Stimulated activated CD4-positive, alpha-beta T cell treated with anti-CD3 and anti-CD28 coated beads, TNF-alpha, amount 100 ng/mL, for 1 hour (primary cell): ENCODE measurements at regions not wholly inside any gene's neighbourhood (a gene's known extent, or its start where the extent isn't known, plus 50 kb on each side); places are given as distances from the start of the nearest gene placed in this dataset.

ENCODE experiments used
- DNase-seq, 3 donors: peaks; one replicate each; pipeline ENCODE4 v3.0.0-alpha.2; 2020; ENCODE audit warnings: low read depth in 3 of 3, low spot score in 1 of 3

DNA sequence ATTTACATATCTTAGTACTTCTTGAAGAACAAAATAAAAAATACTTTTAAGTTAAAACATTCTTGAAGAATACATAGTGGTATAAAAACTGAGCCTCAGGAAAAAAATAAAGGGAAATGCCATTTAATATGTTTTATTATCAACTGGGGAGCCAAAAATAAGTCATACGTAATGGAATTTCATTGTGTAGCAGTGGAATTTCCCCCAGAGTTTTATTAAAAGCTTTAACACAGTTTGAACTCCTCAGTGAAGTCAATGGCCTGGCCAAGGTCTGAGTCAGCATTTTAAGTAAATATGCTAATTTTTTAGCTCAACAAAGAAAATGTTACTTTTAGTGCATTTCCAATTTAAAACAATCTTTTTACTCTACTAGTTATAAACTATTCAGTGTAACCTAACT lies 350.1 kb upstream of the ATP2B1 start:
- no peak for DNase-seq

DNA sequence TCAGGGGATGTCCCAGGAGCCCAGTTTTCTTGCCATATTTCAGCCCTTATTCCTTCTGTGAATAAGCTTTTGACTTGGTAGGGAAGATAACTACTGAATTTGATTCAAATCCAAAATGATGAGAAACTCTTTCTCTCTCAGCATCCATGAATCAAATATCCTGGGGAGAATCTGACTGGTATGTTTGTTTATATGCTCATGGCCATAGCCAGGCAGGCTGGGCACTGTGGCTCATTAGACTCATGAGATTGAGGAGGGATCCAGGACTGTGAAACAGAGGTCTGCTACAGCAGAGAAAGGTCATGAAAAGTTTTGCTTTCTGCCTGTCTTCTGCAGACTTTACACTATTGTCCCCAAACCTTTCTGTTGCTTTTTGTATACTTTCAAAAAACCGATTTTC lies 346.4 kb upstream of the ATP2B1 start:
- no peak for DNase-seq

DNA sequence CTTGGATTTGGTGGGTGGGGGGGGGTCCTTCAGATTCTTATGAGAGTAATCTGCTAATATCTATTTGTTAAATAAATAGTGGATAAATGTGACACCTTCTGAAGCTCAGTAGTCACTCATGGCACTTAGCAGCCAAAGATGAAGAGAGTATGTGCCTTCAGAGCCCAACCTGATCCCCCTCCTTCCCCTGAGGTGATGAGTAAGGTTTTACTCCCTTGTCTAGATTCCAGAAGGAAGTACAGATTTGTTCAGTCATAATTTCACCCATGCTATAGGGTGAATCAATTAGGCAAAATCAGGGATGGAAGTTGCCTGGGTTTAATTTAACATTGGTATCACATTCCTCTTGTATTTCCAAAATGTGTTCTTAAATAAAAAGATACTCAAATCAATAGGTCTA lies 340.3 kb upstream of the ATP2B1 start:
- DNase-seq: no peak

DNA sequence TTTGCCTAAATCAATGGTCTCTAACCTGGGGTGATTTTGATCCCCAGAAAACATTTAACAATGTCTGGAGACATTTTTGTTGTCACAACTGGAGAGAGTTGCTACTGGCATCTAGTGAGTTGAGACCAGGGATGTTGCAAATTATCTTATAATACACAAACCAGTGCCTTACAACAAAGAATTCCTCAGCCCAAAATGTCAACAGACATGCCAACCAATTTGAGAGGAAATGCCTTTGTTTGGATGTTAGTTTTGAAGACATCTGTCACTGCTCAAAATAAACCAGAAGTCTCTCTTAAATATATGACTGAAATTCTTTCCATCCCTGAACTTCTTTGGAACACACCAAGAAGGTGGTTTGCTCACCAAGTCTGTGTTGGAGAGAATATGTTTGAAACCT lies 336.9 kb upstream of the ATP2B1 start:
- DNase-seq: no peak

DNA sequence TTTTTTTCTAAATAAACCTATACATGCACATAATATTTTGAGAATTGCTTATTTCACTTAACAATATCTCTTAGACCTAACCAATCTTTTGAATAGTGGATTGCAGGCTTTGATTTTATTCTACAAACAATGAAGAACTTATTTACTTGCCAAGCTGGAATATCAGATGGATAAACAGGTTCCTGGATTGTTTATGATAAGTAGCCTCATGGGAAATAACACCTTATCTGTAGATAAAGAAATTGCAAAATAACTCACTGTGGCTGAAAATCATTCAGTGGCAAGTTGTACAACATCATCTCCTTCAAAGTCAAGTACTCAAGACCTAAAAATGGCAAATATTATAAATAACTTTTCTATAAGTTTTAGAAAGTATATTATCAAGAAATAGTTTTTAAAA lies 335.4 kb upstream of the ATP2B1 start:
- DNase-seq: no peak

DNA sequence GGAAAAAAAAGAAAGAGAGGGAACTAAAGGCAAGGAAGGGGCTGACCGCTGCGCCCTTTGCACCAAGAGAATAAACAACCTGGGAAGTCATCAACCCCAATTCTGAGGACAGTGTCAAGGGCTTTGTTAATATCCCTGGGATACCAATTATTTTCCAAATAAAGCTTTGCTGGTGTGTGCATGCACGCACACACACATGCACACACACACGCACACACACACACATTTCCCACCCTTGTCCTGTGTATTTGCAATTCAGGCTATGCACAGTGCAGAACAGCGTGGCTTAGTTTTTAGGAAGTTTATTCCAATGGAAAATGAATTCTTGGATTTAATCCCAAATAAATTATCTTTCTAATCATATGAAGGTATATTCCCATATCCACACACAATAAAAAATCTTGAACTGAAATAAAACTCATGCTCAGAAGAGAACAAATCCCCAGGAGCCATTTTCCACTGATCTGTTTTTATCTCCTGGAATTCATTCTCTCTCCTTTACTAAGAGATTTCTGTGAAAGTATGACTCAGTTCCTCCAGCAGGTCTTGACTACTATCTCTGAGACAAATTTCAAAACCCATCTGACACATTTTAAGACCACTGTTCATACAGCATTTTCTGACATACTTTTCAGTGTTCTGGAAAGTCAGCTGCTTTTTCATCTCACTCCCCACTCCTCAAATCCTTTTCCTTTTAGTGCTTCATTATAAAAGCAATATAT lies 334.4 kb upstream of the ATP2B1 start:
- DNase-seq: no peak

DNA sequence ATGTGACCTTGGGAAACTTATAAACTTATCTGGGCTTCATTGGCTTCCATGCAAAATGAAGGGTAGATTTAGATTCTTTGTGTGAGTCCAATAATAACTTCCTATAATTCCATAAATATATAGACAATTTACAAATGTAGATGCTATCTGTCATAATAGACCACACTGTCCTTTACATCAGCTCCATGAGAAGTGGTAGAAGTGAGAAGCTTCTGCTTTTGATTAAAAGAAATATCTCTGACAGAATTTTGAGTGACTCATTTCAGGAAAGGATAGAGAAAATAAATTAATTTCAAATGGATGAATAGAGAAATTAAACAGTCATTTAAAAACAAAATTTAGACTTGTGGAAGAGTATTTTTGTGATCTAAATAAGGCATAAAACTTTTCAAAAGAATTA lies 329.7 kb upstream of the ATP2B1 start:
- DNase-seq: no peak

DNA sequence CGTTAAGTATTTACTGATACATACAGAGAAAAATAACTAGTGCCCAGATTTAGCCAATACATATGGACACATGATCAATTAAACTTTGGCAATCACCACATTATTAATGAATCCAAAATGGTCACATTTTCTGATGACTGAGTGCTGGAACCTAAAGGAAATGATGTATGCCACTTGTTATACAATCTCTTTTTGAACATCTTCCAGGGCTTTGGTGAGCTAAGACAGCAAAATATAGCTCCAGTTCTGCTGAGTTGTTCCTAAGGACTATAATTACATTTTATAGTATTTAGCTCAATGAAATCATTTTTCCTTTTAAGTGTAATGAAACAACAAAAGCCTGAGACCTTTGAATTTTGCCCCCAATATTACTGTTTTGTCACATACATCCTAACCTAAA lies 329.1 kb upstream of the ATP2B1 start:
- DNase-seq: no peak

DNA sequence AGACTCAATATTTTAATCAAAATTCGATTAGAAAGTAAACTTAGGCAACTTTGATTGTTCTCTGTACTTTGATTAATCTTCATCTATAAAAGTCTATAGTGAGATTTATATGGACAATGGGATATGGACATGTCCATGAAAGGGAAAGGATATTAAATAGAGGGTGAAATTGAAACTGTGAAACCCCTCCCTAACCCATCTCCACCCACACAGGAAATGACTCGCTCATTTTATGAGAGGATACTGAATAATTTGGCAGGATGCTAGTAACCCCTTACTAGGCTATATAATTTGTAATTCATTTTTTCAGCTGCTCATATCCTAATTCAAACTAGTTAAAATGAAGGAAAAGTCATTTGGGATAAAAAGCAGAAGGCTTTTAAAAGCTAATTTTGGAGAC lies 328.0 kb upstream of the ATP2B1 start:
- no peak for DNase-seq

DNA sequence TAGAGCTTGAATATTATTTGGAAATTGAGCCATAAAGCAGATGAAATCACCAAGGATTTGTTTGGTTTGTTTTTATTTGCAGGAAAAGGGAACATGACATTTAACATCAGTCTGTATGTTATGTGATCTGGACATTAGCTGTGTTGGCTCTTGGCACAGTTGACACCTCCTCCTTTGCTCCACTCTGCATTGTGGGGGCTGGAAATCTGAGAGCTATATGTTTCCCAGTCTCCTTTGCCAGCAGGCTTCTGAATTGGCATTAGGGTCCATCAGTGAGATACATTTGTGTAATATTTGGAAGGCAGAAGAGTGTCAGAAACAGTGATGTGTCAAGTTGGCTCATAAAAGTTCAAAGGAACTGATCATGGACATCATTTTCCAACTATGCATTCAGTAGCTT lies 322.1 kb upstream of the ATP2B1 start:
- DNase-seq: no peak

DNA sequence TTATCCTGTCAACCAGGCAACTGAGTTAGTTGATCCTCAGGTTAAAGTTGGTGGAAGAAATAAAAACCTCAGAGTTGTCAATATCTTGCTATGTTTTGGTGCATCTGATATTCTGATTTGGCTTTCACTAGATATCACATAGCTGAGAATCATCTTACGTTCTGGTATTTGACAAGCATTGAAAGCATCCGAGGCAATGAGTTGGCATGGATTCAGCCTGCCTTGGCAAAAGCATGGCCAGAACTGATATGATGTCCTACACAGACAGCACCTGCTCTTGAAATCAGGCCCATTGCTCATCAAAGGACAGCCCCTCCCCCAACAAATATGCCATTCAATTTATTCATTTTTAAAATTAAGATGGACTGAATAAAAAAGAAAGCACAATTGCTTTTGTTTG lies 320.7 kb upstream of the ATP2B1 start:
- no peak for DNase-seq

DNA sequence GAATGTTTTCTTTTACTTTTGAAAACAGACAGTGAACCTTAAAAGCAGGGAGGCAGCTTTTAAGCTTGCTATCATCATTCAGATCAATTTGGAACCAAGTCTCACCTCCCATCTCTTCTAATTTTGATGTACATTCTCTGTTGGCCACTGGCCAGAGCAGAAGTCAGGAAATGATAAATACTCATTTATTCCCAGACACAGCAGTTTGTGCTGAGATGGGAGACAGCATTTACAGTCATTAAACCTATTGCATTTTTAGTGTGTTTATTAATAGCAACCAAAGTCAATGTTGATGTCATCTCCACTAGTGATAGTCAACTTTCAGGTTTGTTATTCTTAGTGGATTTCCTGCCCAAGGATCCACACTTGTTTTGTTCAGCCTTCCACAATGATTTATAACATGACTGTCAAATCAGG lies 320.0 kb upstream of the ATP2B1 start:
- no peak for DNase-seq

DNA sequence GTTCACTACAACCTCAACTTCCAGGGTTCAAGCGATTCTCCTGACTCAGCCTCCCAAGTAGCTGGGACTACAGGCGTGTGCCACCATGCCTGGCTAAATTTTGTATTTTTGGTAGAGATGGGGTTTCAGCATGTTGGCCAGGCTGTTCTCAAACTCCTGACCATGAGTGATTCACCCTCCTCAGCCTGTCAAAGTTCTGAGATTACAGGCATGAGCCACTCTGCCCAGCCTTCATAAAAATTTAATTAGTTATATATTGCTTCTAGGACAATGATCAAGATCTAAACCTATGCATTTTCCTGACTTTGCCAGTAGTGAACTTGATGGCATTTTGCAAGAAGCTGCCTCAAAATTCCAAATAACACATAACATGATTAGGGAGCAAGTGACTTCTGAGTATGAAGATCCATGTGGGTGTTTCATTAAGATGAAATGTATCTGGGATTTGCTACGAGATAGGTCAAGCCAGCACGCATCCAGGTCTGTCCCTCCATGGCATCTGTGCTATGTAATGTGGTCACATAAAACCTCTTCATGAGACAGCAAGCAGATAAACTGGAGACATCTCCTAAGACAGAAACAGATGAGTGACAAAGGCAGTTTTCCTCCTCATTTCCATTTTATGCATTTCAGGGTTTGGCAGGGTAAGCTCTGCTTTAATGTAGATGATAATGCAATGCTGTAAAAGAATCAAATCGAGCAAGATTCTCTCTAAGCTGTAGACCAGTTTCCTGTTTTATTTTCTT lies 319.4 kb upstream of the ATP2B1 start:
- no peak for DNase-seq

DNA sequence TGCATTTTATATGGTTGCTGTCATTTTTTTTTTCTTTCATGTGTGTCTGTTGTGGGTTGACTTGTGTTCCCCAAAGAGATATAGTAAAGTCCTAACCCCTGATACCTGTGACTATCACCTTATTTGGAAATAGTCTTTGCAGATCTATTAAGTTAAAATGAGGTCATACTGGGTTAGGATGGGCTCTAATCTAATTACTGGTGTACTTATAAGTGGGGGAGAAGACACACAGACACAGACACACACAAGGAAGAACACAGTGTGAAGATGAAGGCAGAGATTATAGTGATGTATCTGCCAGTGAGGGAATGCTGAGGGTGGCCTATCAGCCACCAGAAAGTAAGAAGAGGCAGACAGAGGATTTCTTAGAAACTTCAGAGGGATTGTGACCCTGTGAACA lies 318.4 kb upstream of the ATP2B1 start:
- DNase-seq: no peak

DNA sequence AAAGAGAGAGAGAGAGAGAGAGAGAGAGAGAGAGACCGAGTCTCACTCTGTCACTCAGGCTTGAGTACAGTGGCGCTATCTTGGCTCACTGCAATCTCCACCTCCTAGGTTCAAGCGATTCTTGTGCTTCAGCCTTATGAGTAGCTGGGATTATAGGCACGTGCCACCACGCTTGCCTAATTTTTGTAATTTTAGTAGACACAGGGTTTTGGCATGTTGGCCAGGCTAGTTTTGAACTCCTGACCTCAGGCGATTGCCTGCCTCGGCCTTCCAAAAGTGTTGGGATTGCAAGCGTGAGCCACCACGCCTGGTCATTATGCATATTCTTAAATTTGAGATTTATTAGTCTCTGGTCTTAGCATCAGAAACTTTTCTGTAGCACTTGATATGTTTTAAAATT lies 317.9 kb upstream of the ATP2B1 start:
- no peak for DNase-seq

DNA sequence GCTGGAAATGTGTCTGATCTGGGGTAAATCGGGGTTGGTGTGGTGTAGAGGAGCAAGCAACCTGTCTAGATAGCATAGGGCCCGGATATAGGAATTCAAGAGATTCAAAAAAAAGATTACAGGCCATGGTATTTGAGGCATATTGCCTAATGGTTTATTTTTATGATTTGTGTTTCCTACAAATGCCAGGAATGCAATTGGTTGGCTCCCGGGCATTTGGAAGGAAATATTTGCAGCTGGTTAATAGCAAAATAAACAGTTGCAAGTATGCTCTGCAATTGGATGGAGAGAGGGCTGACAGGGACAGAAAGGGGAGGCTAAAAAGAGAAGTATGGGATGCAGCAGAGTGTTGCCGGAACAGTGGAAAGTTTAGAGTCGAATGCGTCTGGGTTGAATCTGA lies 315.6 kb upstream of the ATP2B1 start:
- DNase-seq: no peak

DNA sequence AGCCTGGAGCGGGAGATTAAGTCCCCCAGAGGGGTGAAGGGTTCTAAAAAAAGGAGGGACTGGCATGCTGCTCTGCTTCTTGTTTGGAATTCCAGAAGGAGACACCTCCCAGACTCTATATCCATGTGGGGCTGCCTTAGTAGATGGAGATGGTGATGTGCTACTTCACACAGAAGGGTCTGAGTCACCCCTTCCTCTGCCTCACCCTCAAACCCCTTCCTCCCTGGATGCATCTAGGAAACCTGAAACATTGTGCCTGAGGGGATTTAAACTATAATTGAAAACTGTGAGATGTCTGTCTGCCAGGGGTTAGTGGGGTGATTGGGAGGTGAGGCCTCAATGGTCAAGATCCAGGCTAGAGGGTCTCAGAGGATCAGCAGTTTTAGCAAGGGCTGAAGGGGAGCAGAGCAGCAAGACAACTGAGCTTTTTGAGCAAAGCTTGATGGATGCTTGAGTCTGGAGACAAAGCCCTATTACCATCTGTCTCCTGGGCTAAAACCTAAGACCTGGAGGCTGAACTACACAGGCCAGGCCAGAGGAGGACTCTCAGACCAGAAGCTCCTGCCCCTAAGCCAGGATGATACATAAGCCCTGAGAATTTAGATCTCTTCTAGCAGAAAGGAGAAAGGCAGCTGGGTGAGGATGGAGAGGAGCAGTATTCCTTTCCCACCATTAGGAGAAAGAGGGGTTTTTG lies 314.7 kb upstream of the ATP2B1 start:
- no peak for DNase-seq

DNA sequence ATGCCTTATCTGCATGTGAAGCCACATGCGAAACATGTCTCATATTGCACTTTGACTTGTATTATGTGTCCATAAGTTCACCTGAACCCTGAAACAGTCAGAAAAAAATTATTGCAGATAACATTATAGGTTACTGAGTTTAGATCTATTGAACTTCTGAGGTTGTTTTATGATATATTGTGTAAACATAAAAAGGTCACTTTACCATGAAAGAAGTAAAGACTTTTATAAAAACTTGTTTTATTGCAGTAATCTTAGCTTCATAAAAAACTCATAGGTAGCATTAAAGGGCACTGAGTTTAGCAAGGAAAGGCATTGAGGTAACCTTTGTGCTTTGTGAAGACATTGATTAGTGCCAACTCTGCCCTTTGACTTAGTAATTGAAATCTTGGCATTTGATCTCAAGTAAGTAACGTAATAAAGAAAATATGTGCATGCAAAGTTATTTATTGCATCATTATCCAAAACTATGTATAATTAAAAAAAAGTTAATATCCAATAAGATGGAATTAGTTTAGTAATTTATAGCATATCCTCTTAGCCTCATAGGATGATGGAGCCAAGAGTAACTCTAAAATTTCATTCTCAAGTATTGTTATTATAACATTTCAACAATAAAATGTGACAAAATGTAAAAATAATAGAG lies 313.3 kb upstream of the ATP2B1 start:
- DNase-seq: no peak

DNA sequence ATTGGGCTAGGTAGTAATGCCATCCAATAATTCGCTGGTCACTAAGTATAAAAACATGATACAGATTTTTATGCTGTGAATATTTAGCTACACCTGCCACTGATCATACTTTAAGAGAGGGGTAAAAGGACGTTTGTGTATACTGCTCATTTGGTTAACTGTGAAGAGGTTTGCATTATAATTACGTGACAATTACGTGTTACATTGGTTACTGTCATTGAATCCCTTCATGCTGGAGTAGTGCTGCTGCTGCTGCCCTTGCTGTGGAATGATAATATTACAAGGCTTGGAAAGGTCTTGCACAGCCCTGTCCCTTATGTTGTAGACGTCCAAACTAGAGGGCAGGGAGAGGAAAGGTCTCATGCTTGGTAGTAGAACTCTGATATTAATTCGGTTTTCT lies 312.2 kb upstream of the ATP2B1 start:
- no peak for DNase-seq

DNA sequence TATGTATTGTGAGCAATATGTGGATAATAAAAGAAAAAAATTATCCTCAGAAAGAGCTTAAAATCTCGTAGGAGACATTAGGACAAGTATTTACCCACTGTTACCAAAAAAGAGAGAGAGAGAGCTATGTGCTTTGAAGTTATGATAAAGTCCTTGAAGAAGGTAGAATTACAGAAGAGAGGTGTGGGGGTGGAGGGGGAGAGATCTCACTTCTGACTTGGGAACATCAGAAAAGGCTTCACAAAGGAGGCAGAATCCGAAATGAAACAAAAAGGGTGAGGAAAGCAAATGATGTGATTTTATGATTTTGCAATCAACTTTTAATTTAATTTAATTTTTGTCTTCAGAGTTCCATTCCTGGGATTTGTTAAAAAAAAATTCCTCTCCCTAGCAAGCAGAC lies 311.8 kb upstream of the ATP2B1 start:
- no peak for DNase-seq

DNA sequence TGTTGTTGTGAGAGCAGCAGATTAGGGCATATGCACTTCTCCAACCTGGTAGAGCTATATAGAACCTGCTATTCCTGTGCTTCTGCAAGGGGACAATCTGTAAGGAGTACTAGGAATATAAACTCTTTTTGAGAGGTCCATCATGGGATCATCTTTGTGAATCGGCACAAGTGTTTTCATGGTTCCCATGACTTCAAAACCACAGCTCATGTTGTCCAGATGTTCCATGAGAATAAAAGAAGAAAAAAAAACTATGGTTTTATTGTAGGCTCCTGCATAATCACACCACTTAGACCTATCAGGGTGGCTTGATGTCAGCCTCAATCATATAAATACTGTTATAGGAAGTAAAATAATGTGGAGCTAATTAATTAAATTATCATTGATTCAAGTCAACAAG lies 311.4 kb upstream of the ATP2B1 start:
- no peak for DNase-seq

DNA sequence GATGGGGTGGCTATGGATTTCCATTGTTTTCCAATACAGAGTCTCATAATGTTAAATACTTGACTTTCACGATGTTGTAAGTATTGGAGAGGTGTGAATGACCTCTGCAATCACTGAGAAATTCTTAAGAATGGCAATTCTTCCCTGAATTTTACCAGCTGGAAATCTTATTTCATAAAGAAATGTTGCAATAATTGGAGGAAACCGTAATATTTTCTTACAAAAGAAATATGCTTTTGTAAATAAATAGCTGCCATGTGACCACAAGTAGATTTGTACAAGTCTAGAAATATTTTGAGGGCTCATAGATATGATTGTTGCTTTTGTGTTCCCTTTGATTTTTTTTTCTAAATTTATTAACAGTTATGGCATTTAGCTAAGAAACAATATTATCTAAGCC lies 308.7 kb upstream of the ATP2B1 start:
- no peak for DNase-seq
